ENCODE measurements at regions not wholly inside any gene's neighbourhood (a gene's known extent, or its start where the extent isn't known, plus 50 kb on each side); places are given as distances from the start of the nearest gene placed in this dataset.

GRCh38 chr14:71204231-71204630 is 297.0 kb downstream of the PCNX1 start:
- no peak for TF ChIP-seq CTCF (IDR thresholded peaks at IDR 0.05; ENCODE audit: extremely low read depth in 1 of 2, insufficient read depth in 1 of 2, low read depth in 1 of 2, low read length in 2 of 2)
- TF ChIP-seq POLR2A (IDR thresholded peaks at IDR 0.05; ENCODE audit: low read depth, low read length) = no peak
- TF ChIP-seq EZH2 (IDR thresholded peaks at IDR 0.05; ENCODE audit: borderline replicate concordance, low read depth, low read length, severe bottlenecking) = no peak
- TF ChIP-seq POLR2AphosphoS5 (IDR thresholded peaks at IDR 0.05; ENCODE audit: insufficient read depth, low read depth, low read length) = no peak
- TF ChIP-seq MYC (IDR thresholded peaks at IDR 0.05; ENCODE audit: low read depth, low read length) = no peak
- TF ChIP-seq FOS (IDR thresholded peaks at IDR 0.05; ENCODE audit: borderline replicate concordance, insufficient read depth, low read length) = no peak
- TF ChIP-seq GATA2 (IDR thresholded peaks at IDR 0.05; ENCODE audit: insufficient read depth, insufficient read length, low read depth, low read length) = no peak
- TF ChIP-seq MAX (IDR thresholded peaks at IDR 0.05; ENCODE audit: insufficient read depth, insufficient read length) = no peak
- no peak for TF ChIP-seq JUN (IDR thresholded peaks at IDR 0.05; ENCODE audit: borderline replicate concordance, insufficient read depth, insufficient read length, low read depth)
